Vagina (tissue), 2 donors: ENCODE measurements at regions not wholly inside any gene's neighbourhood (a gene's known extent, or its start where the extent isn't known, plus 50 kb on each side); places are given as distances from the start of the nearest gene placed in this dataset.

Experiments used
- POLR2A ChIP-seq, 2 donors: fragments of 450-650 bp; IDR thresholded peaks; one replicate each; pipeline ENCODE4 v1.6.1; 2017; ENCODE audit warnings: antibody characterized with exemption in 2 of 2, mild to moderate bottlenecking in 2 of 2, moderate library complexity in 2 of 2
- POLR2AphosphoS5 ChIP-seq, 2 donors: sonication (generic); formaldehyde crosslinking; IDR thresholded peaks; one replicate each; pipeline ENCODE4 v1.9.0; 2017; ENCODE audit warnings: antibody characterized with exemption in 2 of 2, mild to moderate bottlenecking in 2 of 2, low read depth in 1 of 2; ENCODE audit not compliant: insufficient read depth in 1 of 2
- TF ChIP-seq, protein P1 (sequence below), 3 experiments: fragments of 450-650 bp in 2 of 3; fragments of 200-600 bp in 1 of 3; sonication (generic) in 1 of 3; IDR thresholded peaks; one replicate each; pipeline ENCODE4 v1.5.1; 2017 to 2019; ENCODE audit warnings: antibody characterized with exemption in 3 of 3, mild to moderate bottlenecking in 2 of 3, moderate library complexity in 2 of 3

- TF ChIP-seq, protein P1, sequence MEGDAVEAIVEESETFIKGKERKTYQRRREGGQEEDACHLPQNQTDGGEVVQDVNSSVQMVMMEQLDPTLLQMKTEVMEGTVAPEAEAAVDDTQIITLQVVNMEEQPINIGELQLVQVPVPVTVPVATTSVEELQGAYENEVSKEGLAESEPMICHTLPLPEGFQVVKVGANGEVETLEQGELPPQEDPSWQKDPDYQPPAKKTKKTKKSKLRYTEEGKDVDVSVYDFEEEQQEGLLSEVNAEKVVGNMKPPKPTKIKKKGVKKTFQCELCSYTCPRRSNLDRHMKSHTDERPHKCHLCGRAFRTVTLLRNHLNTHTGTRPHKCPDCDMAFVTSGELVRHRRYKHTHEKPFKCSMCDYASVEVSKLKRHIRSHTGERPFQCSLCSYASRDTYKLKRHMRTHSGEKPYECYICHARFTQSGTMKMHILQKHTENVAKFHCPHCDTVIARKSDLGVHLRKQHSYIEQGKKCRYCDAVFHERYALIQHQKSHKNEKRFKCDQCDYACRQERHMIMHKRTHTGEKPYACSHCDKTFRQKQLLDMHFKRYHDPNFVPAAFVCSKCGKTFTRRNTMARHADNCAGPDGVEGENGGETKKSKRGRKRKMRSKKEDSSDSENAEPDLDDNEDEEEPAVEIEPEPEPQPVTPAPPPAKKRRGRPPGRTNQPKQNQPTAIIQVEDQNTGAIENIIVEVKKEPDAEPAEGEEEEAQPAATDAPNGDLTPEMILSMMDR (IDR thresholded peaks at IDR 0.05) = no peak
- no peak for TF ChIP-seq POLR2A (IDR thresholded peaks at IDR 0.05)
- no peak for TF ChIP-seq POLR2AphosphoS5 (IDR thresholded peaks at IDR 0.05; ENCODE audit: insufficient read depth in 1 of 2, low read depth in 1 of 2)
Observed at GRCh38 chr11:97979741-97980140, 1041.0 kb upstream of the CNTN5 start.
